Neural cell (in vitro differentiated cells): ENCODE measurements at regions not wholly inside any gene's neighbourhood (a gene's known extent, or its start where the extent isn't known, plus 50 kb on each side); places are given as distances from the start of the nearest gene placed in this dataset.

ENCODE experiments used
- CTCF ChIP-seq: fragments of 450-650 bp; IDR thresholded peaks from 2 replicates; pipeline ENCODE4 v1.5.1; 2014; ENCODE audit warnings: antibody characterized with exemption, mild to moderate bottlenecking, moderate library complexity; ENCODE audit not compliant: poor library complexity, severe bottlenecking
- SMC3 ChIP-seq: fragments of 450-650 bp; conservative IDR thresholded peaks from 2 replicates; pipeline ENCODE4 v1.6.1; 2014; ENCODE audit warnings: antibody characterized with exemption, mild to moderate bottlenecking, moderate library complexity; ENCODE audit not compliant: poor library complexity
- TF ChIP-seq, protein P1 (sequence below): IDR thresholded peaks from 2 replicates; pipeline ENCODE4 v1.6.1; 2012; ENCODE audit warnings: borderline replicate concordance

DNA sequence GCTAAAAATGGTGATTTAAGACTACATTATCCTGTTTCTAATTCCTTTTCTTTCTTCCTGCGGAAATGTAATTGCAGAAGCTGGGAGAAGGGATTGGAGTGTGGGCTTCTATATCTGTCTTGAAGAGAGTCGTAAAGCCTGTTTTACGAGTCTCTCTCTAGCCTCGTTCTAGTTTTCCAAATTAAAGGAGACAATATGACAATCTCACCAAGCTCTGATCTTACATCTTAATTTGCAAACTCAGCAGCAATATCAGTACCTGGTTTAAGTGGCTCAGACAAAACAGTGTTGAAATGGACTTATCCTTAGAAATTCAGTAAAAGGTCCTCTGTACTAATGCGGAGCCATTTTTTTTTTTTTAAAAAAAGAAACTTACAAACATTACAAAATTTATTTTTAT is 349.5 kb upstream of the HAND2 start:
- TF ChIP-seq, protein P1, sequence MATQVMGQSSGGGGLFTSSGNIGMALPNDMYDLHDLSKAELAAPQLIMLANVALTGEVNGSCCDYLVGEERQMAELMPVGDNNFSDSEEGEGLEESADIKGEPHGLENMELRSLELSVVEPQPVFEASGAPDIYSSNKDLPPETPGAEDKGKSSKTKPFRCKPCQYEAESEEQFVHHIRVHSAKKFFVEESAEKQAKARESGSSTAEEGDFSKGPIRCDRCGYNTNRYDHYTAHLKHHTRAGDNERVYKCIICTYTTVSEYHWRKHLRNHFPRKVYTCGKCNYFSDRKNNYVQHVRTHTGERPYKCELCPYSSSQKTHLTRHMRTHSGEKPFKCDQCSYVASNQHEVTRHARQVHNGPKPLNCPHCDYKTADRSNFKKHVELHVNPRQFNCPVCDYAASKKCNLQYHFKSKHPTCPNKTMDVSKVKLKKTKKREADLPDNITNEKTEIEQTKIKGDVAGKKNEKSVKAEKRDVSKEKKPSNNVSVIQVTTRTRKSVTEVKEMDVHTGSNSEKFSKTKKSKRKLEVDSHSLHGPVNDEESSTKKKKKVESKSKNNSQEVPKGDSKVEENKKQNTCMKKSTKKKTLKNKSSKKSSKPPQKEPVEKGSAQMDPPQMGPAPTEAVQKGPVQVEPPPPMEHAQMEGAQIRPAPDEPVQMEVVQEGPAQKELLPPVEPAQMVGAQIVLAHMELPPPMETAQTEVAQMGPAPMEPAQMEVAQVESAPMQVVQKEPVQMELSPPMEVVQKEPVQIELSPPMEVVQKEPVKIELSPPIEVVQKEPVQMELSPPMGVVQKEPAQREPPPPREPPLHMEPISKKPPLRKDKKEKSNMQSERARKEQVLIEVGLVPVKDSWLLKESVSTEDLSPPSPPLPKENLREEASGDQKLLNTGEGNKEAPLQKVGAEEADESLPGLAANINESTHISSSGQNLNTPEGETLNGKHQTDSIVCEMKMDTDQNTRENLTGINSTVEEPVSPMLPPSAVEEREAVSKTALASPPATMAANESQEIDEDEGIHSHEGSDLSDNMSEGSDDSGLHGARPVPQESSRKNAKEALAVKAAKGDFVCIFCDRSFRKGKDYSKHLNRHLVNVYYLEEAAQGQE: no peak
- TF ChIP-seq SMC3: no peak
- TF ChIP-seq CTCF: no peak
